Esophagus muscularis mucosa (tissue), 4 donors: ENCODE measurements at regions not wholly inside any gene's neighbourhood (a gene's known extent, or its start where the extent isn't known, plus 50 kb on each side); places are given as distances from the start of the nearest gene placed in this dataset.
A peak's percentile ranks its signal among the peaks of the same experiment; 100 is the strongest.
"Not testable (repeated sequence)": the region's sequence is repeated elsewhere in the genome, so short reads cannot be mapped to it uniquely, and the experiment has no call there.

Experiments
- DNase-seq: peaks from one replicate; pipeline ENCODE4 v3.0.0-alpha.2; 2017; ENCODE audit errors: extremely low spot score
- H3K27ac ChIP-seq, 4 donors: fragments of 200-600 bp; sonication (generic); replicated peaks in 1 of 4; 1 replicate in 3 of 4; 2 replicates in 1 of 4; pipeline ENCODE4 v1.5.1; 2016 to 2019; ENCODE audit warnings: mild to moderate bottlenecking in 1 of 4
- H3K27me3 ChIP-seq, 4 donors: fragments of 200-600 bp; sonication (generic); one replicate each; pipeline versions ENCODE4 v1.5.1 to v1.6.0; 2016 to 2019
- H3K36me3 ChIP-seq, 4 donors: fragments of 200-600 bp; sonication (generic); one replicate each; pipeline ENCODE4 v1.5.1; 2016 to 2019
- H3K4me1 ChIP-seq, 4 donors: fragments of 200-600 bp; sonication (generic); one replicate each; pipeline ENCODE4 v1.5.1; 2016 to 2019
- H3K4me3 ChIP-seq, 4 donors: fragments of 200-600 bp; sonication (generic); 1 replicate in 2 of 4; 2 replicates in 2 of 4; pipeline ENCODE4 v1.5.1; 2016 to 2019; ENCODE audit warnings: mild to moderate bottlenecking in 4 of 4, moderate library complexity in 1 of 4
- H3K9me3 ChIP-seq, 4 donors: fragments of 200-600 bp; sonication (generic); 1 replicate in 3 of 4; 2 replicates in 1 of 4; pipeline ENCODE4 v1.5.1; 2016 to 2019
- EP300 ChIP-seq: sonication (generic); formaldehyde crosslinking; IDR thresholded peaks from one replicate; pipeline ENCODE4 v1.6.1; 2017; ENCODE audit warnings: antibody characterized with exemption
- POLR2A ChIP-seq: fragments of 450-650 bp; IDR thresholded peaks from one replicate; pipeline ENCODE4 v1.6.1; 2017; ENCODE audit warnings: antibody characterized with exemption, moderate library complexity, mild to moderate bottlenecking, low read depth
- POLR2AphosphoS5 ChIP-seq, 2 donors: sonication (generic); formaldehyde crosslinking; IDR thresholded peaks; one replicate each; pipeline ENCODE4 v1.6.1; 2017; ENCODE audit warnings: antibody characterized with exemption in 2 of 2
- WGBS: methylation state at CpG from one replicate; pipeline ENCODE4 v1.1.5; 2018; 5-methylcytosine and 5-hydroxymethylcytosine counted together
- intact Hi-C: fragments of 100-400 bp; cut with DNase I; formaldehyde crosslinking; loops from one replicate; pipeline ENCODE4 v1.15.1; 2023
- TF ChIP-seq, protein P1 (sequence below), 3 experiments: fragments of 200-600 bp in 2 of 3; fragments of 450-650 bp in 1 of 3; sonication (generic) in 2 of 3; IDR thresholded peaks; one replicate each; pipeline ENCODE4 v1.5.1; 2017 to 2019; ENCODE audit warnings: antibody characterized with exemption in 3 of 3, mild to moderate bottlenecking in 2 of 3, moderate library complexity in 1 of 3

GRCh38 chr10:23980094-23980493, 228.8 kb upstream of the KIAA1217 start:
- no peaks in the 10 kb centered on the region for H3K27me3 ChIP-seq

GRCh38 chr10:23981520-23982309, 227.2 kb upstream of the KIAA1217 start:
- no peak for TF ChIP-seq POLR2AphosphoS5 (IDR thresholded peaks at IDR 0.05)
- TF ChIP-seq, protein P1, sequence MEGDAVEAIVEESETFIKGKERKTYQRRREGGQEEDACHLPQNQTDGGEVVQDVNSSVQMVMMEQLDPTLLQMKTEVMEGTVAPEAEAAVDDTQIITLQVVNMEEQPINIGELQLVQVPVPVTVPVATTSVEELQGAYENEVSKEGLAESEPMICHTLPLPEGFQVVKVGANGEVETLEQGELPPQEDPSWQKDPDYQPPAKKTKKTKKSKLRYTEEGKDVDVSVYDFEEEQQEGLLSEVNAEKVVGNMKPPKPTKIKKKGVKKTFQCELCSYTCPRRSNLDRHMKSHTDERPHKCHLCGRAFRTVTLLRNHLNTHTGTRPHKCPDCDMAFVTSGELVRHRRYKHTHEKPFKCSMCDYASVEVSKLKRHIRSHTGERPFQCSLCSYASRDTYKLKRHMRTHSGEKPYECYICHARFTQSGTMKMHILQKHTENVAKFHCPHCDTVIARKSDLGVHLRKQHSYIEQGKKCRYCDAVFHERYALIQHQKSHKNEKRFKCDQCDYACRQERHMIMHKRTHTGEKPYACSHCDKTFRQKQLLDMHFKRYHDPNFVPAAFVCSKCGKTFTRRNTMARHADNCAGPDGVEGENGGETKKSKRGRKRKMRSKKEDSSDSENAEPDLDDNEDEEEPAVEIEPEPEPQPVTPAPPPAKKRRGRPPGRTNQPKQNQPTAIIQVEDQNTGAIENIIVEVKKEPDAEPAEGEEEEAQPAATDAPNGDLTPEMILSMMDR (IDR thresholded peaks at IDR 0.05) = no peak
- no peak for TF ChIP-seq POLR2A
- no peak for TF ChIP-seq EP300
- Histone ChIP-seq H3K9me3 (no peaks in the 10 kb centered on the region), H3K4me3 (no peak overlapping the region), H3K4me1 (no peaks in the 10 kb centered on the region), H3K27ac (no peak overlapping the region), H3K27me3 (no peaks in the 10 kb centered on the region), H3K36me3 (no peaks in the 10 kb centered on the region)
- intact Hi-C loops = no loop called here
- WGBS = 86% methylated on average over 3 of the region's 3 CpGs
- DNase-seq = no peak

More at GRCh38 chr10:23980094-23980493, 228.8 kb upstream of the KIAA1217 start:
- no peak for DNase-seq
- Histone ChIP-seq H3K4me3 (no peak overlapping the region), H3K9me3 (no peaks in the 10 kb centered on the region), H3K36me3 (no peaks in the 10 kb centered on the region), H3K27ac (no peak overlapping the region), H3K4me1 (no peaks in the 10 kb centered on the region)
- TF ChIP-seq, protein P1 (IDR thresholded peaks at IDR 0.05) = no peak
- no peak for TF ChIP-seq EP300
- no peak for TF ChIP-seq POLR2A
- no peak for TF ChIP-seq POLR2AphosphoS5 (IDR thresholded peaks at IDR 0.05)
- intact Hi-C loops = no loop called here
- 52% methylated on average over 3 of the region's 3 CpGs for WGBS

- DNase-seq, H3K27ac ChIP-seq, intact Hi-C loops, H3K4me3 ChIP-seq, H3K27me3 ChIP-seq, H3K9me3 ChIP-seq, H3K4me1 ChIP-seq, H3K36me3 ChIP-seq: not testable (repeated sequence)
- 86% methylated on average over 1 of the region's 1 CpG for WGBS
Observed at GRCh38 chr10:23984405-23984804, 224.5 kb upstream of the KIAA1217 start.

GRCh38 chr10:23988006-23988405, 220.9 kb upstream of the KIAA1217 start:
- no peaks in the 10 kb centered on the region for H3K36me3 ChIP-seq
- no peaks in the 10 kb centered on the region for H3K4me1 ChIP-seq
- DNase-seq = no peak
- no peaks in the 10 kb centered on the region for H3K9me3 ChIP-seq
- intact Hi-C loops = no loop called here
- WGBS = 92% methylated on average over 7 of the region's 7 CpGs
- H3K4me3 ChIP-seq = no peak overlapping the region
- TF ChIP-seq EP300 = no peak
- TF ChIP-seq, protein P1 (IDR thresholded peaks at IDR 0.05) = no peak
- no peak for TF ChIP-seq POLR2A
- TF ChIP-seq POLR2AphosphoS5 (IDR thresholded peaks at IDR 0.05) = no peak
- no peak overlapping the region for H3K27ac ChIP-seq
- no peaks in the 10 kb centered on the region for H3K27me3 ChIP-seq

DNA sequence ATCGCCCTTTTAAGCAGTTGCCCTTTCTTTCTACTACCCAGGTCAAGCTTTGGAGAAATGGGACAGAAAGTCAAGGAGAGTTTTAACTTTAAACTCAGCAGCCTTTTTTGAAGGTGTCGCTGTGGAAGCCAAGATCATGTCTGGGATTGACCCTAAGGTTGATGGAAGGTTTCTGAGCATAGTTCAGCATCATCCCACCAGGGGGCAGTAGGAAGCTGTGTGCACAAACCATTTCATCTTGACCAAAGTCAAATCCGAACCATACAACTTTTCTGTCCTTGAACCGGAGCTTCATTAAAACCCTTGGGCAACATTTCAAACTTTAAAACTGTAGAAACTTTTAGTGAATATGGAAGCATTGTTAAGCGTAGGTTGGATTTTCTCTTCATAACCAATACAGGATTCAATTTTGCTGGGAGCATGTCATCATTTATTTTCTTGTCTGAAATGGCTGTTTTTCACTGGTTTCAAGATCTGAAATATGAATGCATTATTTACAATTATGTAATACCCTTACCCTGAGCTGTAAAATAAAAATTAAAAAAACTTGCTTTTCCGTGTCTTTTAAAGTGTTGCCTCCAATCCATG, 214.4 kb upstream of the KIAA1217 start:
- no peak for TF ChIP-seq EP300
- TF ChIP-seq, protein P1 (IDR thresholded peaks at IDR 0.05) = peak; percentile 59 to 77 (median 72)
- Histone ChIP-seq H3K27me3 (no peaks in the 10 kb centered on the region), H3K9me3 (no peaks in the 10 kb centered on the region), H3K4me3 (peak overlapping the region in 1 of 4 donors; percentile 5), H3K4me1 (peaks cover 0 to 5% (median 0%) of the 10 kb centered on the region in 4 donors), H3K36me3 (no peaks in the 10 kb centered on the region), H3K27ac (no peak overlapping the region)
- intact Hi-C loops = loop anchor here (2.0 to 5.0 kb wide), 3 partner anchors 202 to 524 kb away; no protein-coding TSS in a partner anchor
- 43% methylated on average over 6 of the region's 6 CpGs for WGBS
- DNase-seq = no peak
